OCI-LY1 (cell line): ENCODE measurements at regions not wholly inside any gene's neighbourhood (a gene's known extent, or its start where the extent isn't known, plus 50 kb on each side); places are given as distances from the start of the nearest gene placed in this dataset.

Experiments used
- CTCF ChIP-seq: fragments of 200-600 bp; sonication (generic), shearing (Covaris generic); IDR thresholded peaks from 2 replicates; pipeline ENCODE4 v1.5.1; 2017; ENCODE audit warnings: mild to moderate bottlenecking, antibody characterized with exemption, low read length, moderate library complexity, mixed read lengths
- EZH2 ChIP-seq: fragments of 200-600 bp; sonication (generic), shearing (Covaris generic); IDR thresholded peaks from 2 replicates; pipeline ENCODE4 v1.8.0; 2017; ENCODE audit warnings: borderline replicate concordance, mixed run types, mild to moderate bottlenecking, antibody characterized with exemption, low read length, moderate library complexity, mixed read lengths

- TF ChIP-seq CTCF (no peak), EZH2 (no peak)
Measured at GRCh38 chr18:59083136-59083818, 56.4 kb upstream of the SEC11C start.
